Stimulated activated CD4-positive, alpha-beta T cell treated with anti-CD3 and anti-CD28 coated beads, Interleukin-15, amount 100 ng/mL, for 48 hours (primary cell): ENCODE measurements at regions not wholly inside any gene's neighbourhood (a gene's known extent, or its start where the extent isn't known, plus 50 kb on each side); places are given as distances from the start of the nearest gene placed in this dataset.
"Not testable (repeated sequence)": the region's sequence is repeated elsewhere in the genome, so short reads cannot be mapped to it uniquely, and the experiment has no call there.

ENCODE experiments used
- DNase-seq, 2 donors: peaks; one replicate each; pipeline ENCODE4 v3.0.0-alpha.2; 2020; ENCODE audit warnings: low read depth in 2 of 2

DNA sequence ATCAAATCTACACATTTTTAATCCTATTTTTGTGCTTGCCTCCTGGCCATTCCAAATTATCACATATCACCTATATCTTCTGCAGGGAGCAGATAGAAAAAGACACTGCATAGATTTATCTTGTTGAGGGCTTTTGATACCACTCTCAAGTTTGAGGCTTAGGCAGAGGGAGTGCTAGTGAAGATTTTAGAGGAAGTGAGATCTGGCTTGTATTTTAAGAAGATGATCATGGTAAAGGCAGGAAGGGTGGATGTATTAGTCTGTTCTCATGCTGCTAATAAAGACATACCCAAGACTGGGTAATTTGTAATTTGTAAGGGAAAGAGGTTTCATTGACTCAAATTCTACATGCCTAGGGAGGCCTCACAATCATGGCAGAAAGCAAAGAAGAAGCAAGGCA lies 220.9 kb upstream of the TUT7 start:
- DNase-seq: no peak

DNA sequence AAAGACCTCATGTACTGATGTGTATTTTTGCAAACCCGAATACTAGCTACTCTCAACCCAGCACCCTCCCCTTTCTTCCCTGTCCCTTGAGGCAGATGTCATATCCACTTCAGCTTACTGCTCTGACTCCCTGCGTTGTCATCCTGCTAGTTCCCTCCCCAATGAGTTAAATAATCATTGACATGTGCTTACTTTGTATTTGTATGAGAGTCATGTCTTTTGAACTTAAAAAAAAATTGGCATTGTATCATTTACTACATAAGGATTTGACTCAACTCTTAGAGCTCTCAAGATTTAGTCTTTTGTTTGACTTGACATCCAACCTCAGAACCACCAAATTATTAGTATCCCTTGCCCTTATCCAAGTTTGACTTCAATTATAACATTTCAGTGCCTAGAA lies 219.7 kb upstream of the TUT7 start:
- peak in 1 of 2 donors; percentile 2 for DNase-seq

DNA sequence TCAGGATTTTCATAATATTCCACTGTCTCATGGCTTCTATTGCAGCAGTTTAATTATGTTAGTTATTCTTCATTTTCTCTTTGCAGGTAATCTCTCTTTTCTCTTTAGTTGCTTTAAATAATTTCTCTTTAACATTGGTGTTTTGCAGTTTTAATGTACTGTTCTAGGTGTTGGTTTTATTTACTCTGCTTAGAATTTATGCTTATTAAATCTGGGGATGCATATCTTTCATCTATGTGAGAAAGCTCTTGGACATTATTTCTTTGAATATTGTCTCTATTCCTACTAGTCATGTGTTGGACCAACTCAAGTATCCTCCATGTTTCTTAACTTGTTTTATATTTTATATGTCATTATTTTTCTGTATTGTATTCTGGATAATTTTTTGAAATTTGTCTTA lies 218.7 kb upstream of the TUT7 start:
- DNase-seq: no peak

DNA sequence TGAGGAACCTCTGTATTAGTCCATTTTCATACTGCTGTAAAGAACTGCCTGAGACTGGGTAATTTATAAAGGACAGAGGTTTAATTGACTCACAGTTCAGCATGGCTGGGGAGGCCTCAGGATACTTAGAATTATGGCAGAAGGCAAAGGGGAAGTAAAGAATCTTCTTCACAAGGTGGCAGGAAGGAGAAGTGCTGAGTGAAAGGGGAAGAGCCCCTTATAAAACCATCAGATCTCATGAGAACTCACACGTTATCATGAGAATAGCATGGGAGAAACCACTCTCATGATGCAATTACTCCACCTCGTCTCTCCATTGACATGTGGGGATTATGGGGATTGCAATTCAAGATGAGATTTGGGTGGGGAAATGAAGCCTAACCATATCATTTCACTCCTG lies 211.4 kb upstream of the TUT7 start:
- not testable (repeated sequence) for DNase-seq

DNA sequence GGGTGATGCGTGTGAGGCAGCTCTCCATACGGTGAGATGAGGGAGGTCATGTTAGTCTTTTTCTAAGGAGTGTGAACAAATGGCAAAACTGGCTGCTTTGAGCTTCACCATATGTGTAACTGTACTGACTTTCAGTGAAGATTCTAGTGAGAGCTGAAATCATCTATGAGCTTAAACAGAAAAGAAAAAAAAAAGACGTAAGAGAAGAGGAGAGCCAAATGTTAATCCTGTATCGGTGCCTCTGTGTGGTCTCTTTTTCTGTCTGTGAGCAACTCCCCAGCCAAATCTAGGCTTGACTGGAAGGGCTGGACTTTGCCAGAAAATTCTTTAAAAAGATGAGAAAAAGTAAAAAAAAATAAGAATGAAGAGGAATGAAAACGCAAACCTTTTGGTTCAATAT lies 209.7 kb upstream of the TUT7 start:
- no peak for DNase-seq

DNA sequence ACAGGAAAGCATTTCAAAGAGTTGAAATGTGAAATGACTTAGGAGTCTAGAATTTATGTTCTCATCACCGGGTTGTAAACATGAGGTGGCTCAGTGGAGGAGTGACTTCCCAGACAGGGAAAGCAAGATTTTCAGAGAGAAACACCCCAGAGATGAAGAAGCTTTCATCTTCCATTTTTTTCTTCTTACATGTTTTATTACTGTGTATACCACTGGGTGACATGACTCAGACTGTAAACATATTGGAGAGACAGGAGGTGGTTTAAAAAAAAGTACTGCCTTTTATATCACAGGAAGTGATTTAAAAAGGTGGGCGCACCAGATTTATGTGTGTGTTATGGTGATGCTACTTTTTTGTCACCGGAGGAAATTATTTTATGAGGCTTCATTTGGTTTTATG lies 209.1 kb upstream of the TUT7 start:
- DNase-seq: no peak

DNA sequence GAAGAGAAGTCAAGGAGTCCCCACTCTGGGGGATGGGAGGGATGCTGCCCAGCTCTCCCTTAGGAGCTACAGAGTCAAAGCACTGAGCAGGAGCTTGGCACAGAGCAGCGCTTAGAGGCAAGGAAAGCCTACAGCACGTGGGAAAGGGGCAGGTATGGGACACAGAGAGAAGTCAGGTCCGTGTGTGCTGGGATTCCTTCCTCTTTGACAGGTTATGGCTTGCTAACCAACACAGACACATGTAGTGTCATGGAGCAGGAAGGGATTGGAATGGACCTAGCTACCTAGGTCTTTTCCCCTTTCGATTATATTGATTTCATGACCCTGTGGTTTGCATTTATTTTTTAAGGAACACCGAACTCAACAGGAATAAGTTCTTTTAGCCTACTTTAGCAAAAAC lies 208.5 kb upstream of the TUT7 start:
- no peak for DNase-seq

DNA sequence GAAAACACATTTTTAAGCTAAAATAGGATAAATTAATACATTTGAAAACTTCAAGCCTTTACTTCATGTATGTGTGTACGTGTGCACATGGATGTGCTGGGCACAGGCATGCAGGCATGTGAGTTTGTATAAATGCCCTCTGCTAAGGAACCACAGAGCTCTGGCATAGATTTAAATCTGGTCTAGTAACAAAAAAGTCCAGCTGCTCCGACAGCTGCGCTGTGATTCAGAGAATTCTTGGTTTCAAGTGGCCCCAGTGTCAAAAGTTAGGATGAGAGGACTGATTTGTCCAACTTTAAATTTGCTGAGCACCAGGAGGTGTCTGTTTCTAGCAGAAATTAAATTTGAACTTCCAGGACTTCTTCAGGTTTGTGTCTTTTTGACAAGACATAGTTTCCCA lies 203.7 kb upstream of the TUT7 start:
- DNase-seq: no peak

DNA sequence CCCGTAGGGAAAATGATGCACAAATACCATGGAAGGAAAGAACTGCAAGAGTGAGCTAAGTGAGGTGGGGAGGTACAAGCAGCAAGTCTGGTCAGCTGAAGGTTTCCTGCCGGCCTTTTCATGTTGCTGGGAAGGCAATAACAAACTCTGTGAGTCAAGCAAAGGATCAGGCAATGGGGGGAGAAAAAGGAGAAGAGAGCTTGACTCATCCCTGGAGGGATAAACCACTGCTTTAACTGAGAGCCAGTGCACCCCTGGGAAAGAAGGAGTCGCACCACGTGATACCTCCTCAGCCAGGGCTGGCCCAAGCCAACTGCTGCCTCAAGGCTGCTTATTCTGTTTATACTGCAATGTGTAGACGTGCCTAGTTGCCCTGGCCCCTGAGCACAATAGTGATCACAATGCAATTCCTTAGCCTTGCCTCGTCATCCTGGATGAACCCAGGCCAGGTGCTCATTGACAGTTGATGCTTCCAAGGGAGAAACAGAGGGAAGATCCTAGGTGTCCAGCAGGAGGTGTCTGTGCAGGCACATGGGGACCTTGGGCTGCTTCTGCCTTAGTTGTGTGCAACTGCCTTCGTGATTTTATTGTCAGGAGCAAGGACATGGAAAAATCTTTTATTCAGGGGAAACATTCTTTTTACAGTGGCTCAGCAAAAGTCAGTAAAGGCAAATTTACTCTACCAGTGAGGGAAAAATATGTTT lies 203.0 kb upstream of the TUT7 start:
- no peak for DNase-seq

DNA sequence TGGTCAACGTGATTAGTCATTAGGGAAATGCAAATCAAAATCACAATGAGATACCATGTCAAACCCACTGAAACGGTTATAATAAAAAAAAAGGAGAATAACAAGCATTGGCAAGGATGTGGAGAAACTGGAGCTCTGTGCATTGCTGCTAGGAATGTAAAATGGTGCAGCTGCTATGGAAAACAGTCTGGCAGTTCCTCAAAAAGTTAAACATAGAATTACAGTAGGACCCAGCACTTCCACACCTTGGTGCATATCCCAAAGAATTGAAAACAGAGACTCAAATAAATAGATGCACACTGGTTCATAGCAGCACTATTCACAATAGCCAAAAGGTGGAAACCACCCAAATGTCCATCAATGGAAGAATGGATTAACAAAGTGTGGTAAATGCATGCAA lies 201.5 kb upstream of the TUT7 start:
- DNase-seq: no peak

DNA sequence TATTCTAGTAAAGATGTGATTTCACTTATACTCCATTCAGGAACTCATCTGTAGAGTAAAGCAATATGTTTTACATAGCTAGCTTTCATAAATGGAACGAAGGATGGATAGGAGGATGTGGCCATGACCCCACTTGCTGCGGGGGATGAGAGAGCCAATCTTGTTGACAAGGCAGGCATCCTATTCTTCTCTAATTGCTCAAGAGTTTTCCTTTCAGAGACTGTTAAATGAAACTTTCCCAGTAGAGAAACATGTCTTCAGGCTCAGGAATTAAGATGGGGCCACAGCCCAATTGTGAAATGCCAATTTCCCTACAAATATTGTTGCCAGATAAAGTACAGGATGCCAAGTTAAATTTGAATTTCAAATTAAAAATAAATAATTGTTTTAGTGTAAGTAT lies 196.2 kb upstream of the TUT7 start:
- no peak for DNase-seq

DNA sequence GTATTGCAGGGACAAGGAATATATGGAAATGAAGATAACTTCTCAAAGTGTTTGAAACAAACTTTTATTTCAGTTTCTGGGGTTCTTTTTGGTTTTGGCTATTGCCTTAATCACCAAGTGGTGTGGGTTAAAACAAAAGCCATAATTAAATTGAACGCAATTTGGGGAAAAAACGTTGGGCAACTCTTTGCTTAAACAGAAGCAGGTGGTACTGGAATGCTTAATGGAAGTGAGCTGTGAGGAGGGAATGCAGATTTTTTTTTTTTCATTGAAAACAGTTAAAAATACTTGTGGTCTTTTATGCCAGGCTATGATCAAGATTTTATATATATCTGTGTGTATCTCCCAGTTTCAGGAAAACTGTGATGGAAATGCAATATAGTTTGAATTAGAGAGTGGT lies 195.7 kb upstream of the TUT7 start:
- DNase-seq: no peak

DNA sequence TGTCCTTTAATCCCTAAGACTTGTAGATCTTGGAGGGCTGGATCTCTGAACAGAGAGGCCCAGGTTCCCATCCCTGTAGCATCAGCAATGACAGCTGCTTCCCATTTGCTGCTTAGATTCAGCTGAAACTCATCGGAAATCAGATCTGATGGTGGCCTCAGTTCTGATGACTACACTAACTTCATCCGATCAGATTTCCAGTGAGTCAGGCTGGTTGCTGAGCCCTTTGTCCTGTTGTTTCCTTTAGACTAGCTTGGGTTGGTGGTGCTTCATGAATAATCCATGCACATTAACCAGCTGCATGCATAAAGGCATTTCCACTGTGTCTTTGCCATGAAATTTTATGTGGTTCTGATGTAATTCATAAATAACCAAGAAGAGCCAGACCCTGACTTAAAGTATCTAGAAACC lies 195.2 kb upstream of the TUT7 start:
- DNase-seq: no peak

DNA sequence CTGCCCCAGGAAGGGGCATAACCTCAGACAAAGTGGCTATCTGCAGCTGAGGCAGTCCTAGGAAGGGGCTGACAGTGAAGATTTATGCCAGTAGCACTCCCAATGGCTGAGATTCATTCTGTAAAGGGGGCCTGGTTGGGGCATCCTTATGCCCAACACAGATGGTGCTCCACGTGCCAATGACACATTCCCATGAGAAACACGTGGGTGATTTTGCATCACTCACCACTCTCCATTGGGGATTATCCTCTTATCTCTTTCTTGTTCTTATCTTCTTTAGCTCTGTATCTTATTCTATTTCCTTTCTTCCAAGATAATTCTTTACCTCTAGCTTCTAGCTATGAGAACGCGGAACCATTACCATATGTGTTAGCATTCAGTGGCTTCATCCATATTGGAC lies 194.0 kb upstream of the TUT7 start:
- DNase-seq: no peak

DNA sequence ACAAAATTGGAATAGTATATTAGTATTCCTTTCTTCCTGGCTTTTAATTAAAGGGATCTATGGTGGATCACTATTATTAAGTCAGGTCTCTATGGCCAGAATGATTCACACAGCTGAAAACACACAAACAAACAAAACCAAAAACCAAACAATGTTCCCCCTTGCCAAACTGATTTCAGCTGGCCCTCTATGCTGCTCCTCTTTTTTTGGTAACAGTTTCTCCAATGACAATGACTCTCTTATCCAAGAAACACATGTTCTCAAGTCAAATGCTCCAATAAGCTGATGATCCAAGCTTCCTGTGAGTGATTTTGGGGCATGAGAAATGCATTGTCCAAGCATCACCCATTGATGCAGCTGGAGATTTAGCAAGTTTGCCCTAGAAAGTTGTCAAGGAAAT lies 193.4 kb upstream of the TUT7 start:
- DNase-seq: no peak

DNA sequence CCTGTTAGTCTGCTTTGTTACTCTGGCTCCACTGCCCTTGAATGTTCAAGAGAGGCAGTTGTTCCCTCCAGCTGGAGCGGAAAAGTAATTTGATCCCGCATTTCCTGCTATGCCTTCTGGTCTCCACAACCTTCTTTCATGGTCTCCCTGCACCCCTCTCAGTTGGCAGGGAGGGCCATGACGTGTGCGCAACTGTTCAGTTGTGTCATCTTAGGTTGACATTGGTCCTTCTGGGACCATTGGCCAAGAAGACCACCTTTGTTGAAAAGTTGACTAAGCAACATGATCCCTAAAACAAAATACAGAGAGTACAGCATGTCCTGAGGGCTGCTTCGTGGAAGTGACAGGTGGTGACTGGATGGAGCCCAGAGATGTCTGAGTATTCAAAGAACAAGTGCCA lies 192.5 kb upstream of the TUT7 start:
- DNase-seq: no peak

DNA sequence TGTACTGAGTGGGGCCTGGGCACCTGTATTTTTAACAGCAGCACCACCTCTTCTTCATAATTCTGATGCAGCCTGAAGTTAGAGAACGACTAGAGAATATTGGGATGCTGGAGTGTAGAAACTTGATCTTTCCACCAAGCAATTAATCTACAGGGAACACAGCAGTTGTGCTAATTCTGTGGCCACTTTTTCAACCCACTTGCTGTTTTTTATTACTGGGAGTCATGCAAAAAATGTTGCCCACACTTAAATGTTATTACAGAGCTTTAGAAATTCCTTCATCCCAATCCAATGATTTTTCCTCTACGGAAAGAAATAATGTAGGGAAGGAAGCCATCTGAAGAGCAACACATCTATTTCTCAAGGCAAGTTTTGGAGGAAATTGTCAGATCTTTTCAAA lies 190.9 kb upstream of the TUT7 start:
- no peak for DNase-seq

DNA sequence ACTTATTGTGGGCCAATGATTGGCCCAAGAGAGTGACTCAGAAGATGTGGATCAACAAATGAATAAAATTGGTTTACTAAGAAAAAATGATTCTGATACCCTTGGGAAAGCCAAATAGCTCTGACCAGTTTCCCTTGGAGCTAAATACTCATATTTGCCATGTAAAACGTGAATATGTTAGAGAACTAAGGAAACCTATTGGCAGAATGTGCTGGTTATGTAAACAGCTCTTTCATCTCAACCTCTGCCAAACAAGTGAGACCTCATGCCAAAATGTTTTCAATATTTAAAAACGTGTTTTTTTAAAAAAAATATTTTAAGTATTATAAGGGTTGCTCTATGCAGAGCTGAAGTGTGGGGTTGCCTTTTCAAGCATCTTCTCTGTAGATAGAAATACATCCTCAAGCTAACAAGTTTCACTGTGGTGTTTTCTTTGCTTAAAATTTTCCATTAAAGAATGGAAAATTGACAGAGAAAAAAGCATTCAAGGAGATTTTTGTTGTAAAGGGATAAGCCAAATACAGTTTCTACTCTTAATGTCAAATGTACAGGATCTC lies 186.9 kb upstream of the TUT7 start:
- DNase-seq: no peak

DNA sequence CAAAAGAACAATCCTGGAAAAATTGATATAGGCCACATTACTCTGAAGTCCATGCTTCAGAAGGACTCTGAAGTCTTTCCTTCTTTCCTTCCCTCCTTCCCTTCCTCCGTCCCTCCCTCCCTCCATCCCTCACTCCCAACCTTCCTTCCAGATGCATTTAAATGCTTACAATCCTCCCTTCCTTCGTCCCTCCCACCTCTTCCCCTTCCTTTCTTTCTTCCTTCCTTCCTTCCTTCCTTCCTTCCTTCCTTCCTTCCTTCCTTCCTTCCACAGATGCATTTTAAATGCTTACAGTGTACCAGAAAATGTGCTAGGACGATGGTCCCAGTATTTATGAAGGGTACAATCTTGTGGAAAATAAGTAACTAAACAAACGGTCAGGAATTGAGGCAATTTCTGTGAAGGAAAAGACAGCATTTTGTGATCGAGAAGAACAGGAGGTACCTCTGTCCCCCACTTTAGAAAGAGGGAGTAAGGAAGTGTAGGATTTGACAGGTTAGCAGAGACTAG lies 181.3 kb upstream of the TUT7 start:
- DNase-seq: no peak

DNA sequence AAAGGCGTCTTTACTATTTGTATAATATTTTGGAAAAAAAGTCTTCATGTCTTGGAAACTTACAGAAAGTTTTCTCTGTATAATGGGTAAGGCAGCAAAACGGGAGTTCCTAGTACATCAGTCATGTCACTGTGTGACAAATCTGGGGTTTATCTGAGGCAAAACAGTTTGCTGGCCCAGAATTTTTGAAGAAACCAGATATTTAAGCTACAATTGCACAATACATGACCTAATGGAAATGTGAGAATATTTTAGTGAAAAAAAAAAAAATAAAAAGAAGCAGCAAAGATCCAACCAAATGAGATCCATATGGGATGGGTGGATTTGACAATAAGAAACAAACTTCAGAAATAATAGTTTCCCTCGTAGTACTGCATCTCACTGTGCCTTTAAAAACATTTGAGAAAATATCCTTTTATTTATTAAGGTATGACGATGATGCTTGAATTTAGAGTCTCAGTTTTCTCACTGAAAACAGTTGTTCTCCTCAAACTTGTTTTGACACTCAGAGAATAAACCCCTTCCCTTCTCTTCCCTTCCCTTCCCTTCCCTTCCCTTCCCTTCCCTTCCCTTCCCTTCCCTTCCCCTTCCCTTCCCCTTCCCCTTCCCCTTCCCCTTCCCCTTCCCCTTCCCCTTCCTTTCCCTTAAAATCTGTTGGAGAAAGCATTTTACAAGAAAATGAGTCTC lies 180.5 kb upstream of the TUT7 start:
- no peak for DNase-seq

DNA sequence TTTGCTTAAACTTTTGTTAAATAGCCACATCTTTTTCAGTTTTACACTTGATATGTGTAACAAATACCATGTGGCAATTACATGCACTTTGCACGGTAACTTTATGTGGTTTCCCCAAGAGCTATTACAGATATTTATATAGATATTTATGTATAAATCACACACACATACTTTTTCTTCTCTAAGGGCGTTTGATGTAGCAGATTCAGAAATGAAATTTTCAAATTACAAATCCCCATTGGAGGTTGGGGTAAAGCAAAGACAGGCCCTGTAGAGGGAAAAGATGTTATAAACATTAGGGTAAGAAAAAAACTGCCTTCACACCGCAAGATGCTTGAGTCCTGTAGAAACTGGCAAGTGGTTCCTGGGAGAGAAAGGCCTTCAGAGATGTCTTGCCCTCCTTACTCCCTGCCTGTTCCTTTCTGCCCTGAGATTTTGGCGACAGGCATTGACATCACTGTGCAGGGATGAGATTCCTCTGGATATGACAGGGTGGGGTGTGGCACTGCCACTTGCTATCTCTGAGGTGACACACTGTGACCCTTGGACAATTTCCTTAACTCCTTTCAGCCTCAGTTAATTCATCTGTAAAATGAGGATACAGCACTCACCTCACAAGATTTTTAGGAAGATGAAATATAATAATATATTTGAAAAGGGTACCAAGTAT lies 177.9 kb upstream of the TUT7 start:
- no peak for DNase-seq

DNA sequence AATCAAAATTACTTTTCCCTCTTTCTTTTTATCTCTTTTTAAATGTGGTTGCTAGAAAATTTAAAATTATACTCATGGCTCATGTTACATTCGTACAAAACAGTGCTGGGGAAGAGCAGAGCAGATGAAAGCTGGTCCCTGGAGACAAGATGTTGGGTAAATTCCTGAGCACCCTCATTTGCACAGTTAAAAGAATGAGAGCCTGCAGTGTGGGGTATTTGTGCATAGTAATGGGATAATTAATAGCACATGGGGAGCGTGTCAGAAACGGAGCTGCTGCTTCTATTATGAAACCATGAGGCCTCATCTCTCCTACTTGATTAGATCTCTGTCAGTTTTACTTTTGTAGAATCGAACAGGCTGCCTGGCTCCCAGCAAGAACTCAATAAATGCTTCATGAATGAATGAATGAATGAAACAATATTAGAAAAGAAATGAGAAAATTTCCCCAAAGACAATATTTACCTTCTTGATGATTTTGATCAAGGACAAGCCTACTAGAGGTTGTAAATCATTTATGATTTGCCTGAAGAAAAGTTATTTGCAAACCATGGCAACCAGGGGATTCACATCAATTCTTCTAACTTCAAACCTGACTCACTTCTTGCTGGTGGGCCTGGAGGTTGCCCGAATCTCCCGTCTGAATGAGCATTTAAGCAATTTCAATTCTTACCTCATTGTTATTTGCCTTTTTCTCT lies 177.2 kb upstream of the TUT7 start:
- DNase-seq: no peak
